HepG2 (cell line): ENCODE measurements at regions not wholly inside any gene's neighbourhood (a gene's known extent, or its start where the extent isn't known, plus 50 kb on each side); places are given as distances from the start of the nearest gene placed in this dataset.

ENCODE experiments used
- ATAC-seq: fragments of 200-7000 bp; cut with Tn5 transposase; 3 replicates; pipeline ENCODE4 v1.9.1; 2020; ENCODE audit warnings: mild to moderate bottlenecking, moderate library complexity
- BruUV-seq: library from RNA; stranded (reverse); fragments of 400-500 nt; replicated peaks from 2 replicates; lab custom pipeline; 2021; lab: Mats Ljungman, UMichigan
- CTCF ChIA-PET: fragments of 300-600 bp; formaldehyde crosslinking; extraction: SDS; loops from one replicate; lab custom pipeline; 2021; ENCODE audit warnings: low total read pairs, inconsistent platforms, low intra/inter-chr PET ratio; lab: Yijun Ruan, JAX
- POLR2A ChIA-PET: fragments of 350-600 bp; sonication (Branson Sonifier 250); formaldehyde crosslinking; loops from one replicate; lab custom pipeline; 2020; ENCODE audit warnings: antibody characterized with exemption, inconsistent platforms; lab: Yijun Ruan, JAX
- DNase-seq: peaks from one replicate; pipeline ENCODE4 v3.0.0-alpha.2; 2015; ENCODE audit warnings: low spot score
- FAIRE-seq: peaks from 3 replicates; lab custom pipeline; 2011; peaks lifted over from hg19 to GRCh38; lab: Jason Lieb, UNC
- H2AFZ ChIP-seq: one replicate; pipeline ENCODE4 v1.6.1; 2011; ENCODE audit warnings: low read length, inconsistent platforms
- H3K27ac ChIP-seq: fragments of 300-600 bp; 3 replicates; pipeline ENCODE4 v1.8.0; 2011; ENCODE audit warnings: mixed run types, mild to moderate bottlenecking, mixed read lengths, low read length, inconsistent platforms; ENCODE audit not compliant: insufficient read depth; ENCODE audit errors: extremely low read length
- H3K27me3 ChIP-seq, 2 experiments: fragments of 200-600 bp in 1 of 2; 2 replicates in 1 of 2; 3 replicates in 1 of 2; pipeline versions ENCODE4 v1.6.0 to v1.8.0; 2011; ENCODE audit warnings: low read length in 2 of 2, mild to moderate bottlenecking in 2 of 2, moderate library complexity in 2 of 2, inconsistent platforms in 1 of 2; ENCODE audit not compliant: insufficient read depth in 2 of 2, control insufficient read depth in 1 of 2
- H3K36me3 ChIP-seq, 2 experiments: fragments of 200-600 bp in 1 of 2; replicated peaks in 1 of 2; 2 replicates in 1 of 2; 3 replicates in 1 of 2; pipeline versions ENCODE4 v1.5.1 to v1.8.0; 2011; ENCODE audit warnings: low read length in 2 of 2, inconsistent platforms in 1 of 2; ENCODE audit not compliant: insufficient read depth in 2 of 2, control insufficient read depth in 1 of 2
- H3K4me1 ChIP-seq: 2 replicates; pipeline ENCODE4 v1.5.1; 2012; ENCODE audit warnings: low read length, inconsistent platforms; ENCODE audit not compliant: insufficient read depth
- H3K4me2 ChIP-seq: 2 replicates; pipeline ENCODE4 v1.6.0; 2011; ENCODE audit warnings: low read depth, low read length, inconsistent platforms
- H3K4me3 ChIP-seq, 3 experiments: fragments of 200-600 bp in 1 of 3; sonication (generic), shearing (Covaris generic) in 1 of 3; replicated peaks in 1 of 3; 2 replicates each; pipeline ENCODE4 v1.5.1; 2011 to 2016; ENCODE audit warnings: low read length in 3 of 3, inconsistent platforms in 2 of 3, low read depth in 2 of 3, mild to moderate bottlenecking in 2 of 3, control low read depth in 1 of 3, mixed read lengths in 1 of 3; ENCODE audit not compliant: insufficient read depth in 1 of 3
- H3K79me2 ChIP-seq: one replicate; pipeline ENCODE4 v1.6.1; 2011; ENCODE audit warnings: low read length, inconsistent platforms; ENCODE audit not compliant: insufficient read depth
- H3K9ac ChIP-seq: 2 replicates; pipeline ENCODE4 v1.6.0; 2011; ENCODE audit warnings: mild to moderate bottlenecking, low read depth, low read length, inconsistent platforms; ENCODE audit not compliant: insufficient read depth
- H3K9me3 ChIP-seq: 2 replicates; pipeline ENCODE4 v1.5.1; 2012; ENCODE audit warnings: mild to moderate bottlenecking, low read length
- H4K20me1 ChIP-seq: 2 replicates; pipeline ENCODE4 v1.6.0; 2011; ENCODE audit warnings: inconsistent platforms, mild to moderate bottlenecking, low read length, moderate library complexity; ENCODE audit not compliant: insufficient read depth
- ATF7 ChIP-seq, 2 experiments: fragments of 450-650 bp in 1 of 2; sonication (generic) in 1 of 2; formaldehyde crosslinking in 1 of 2; IDR thresholded peaks; 2 replicates each; pipeline versions ENCODE4 v1.4.0 to v1.6.1; 2016 to 2020; ENCODE audit warnings: antibody characterized with exemption in 1 of 2, mild to moderate bottlenecking in 1 of 2, missing genetic modification reagents in 1 of 2
- KDM3A ChIP-seq: IDR thresholded peaks from 2 replicates; pipeline ENCODE4 v1.6.1; 2018; ENCODE audit warnings: low read depth, missing compliant biosample characterization
- MBD4 ChIP-seq: IDR thresholded peaks from 2 replicates; pipeline ENCODE4 v1.6.1; 2012; ENCODE audit warnings: low read length, inconsistent platforms, borderline replicate concordance
- NFE2L2 ChIP-seq: fragments of 150-350 bp; IDR thresholded peaks from 2 replicates; pipeline ENCODE4 v1.6.1; 2014; ENCODE audit warnings: low read length
- U2AF2 ChIP-seq: fragments of 200-400 bp; formaldehyde crosslinking; IDR thresholded peaks from 2 replicates; pipeline ENCODE4 v1.6.1; 2017; ENCODE audit warnings: low read depth, mild to moderate bottlenecking, low read length
- ZNF256 ChIP-seq: sonication (generic); formaldehyde crosslinking; conservative IDR thresholded peaks from 2 replicates; pipeline ENCODE4 v1.4.0; 2020; ENCODE audit warnings: missing genetic modification reagents
- ZNF329 ChIP-seq: sonication (generic); formaldehyde crosslinking; IDR thresholded peaks from 2 replicates; pipeline ENCODE4 v1.9.0; 2021; ENCODE audit warnings: low read depth, mild to moderate bottlenecking, missing genetic modification reagents
- ZNF687 ChIP-seq: sonication (generic); formaldehyde crosslinking; IDR thresholded peaks from 2 replicates; pipeline ENCODE4 v1.5.1; 2020; ENCODE audit warnings: mild to moderate bottlenecking, missing genetic modification reagents, moderate library complexity
- WGBS: methylation state at CpG from one replicate; pipeline ENCODE4 v1.1.6; 2017; ENCODE audit warnings: low lambda C conversion rate; 5-methylcytosine and 5-hydroxymethylcytosine counted together
- in situ Hi-C: cut with HindIII; loops from 2 replicates; pipeline ENCODE4 v1.10.0; 2017; ENCODE audit warnings: low pct_unique_long_range_greater_than_20kb; ENCODE audit not compliant: extremely low pct_ligation_motif_present
- intact Hi-C: fragments of 100-400 bp; cut with micrococcal nuclease; formaldehyde crosslinking; loops from one replicate; pipeline ENCODE4 v1.10.0; 2022; ENCODE audit not compliant: unreplicated experiment

GRCh38 chr13:29693275-29693945 is 97.9 kb upstream of the SLC7A1 start:
- 19% methylated on average over 8 of the region's 13 CpGs for WGBS
- no peak overlapping the region for H3K9ac ChIP-seq
- TF ChIP-seq ZNF256 (CRISPR knock-in tag) (no peak), ZNF687 (CRISPR knock-in tag) (no peak), ATF7 (IDR thresholded peaks at IDR 0.05) (no peak), ATF7 (CRISPR knock-in tag; IDR thresholded peaks at IDR 0.05) (no peak), NFE2L2 (no peak), MBD4 (no peak), ZNF329 (CRISPR knock-in tag) (no peak), U2AF2 (no peak), KDM3A (CRISPR knock-in tag) (no peak)
- H3K4me2 ChIP-seq = no peak overlapping the region
- peaks cover 0 to 4% of the 10 kb centered on the region in 2 experiments; a peak in 2 of 5 replicates for H3K27me3 ChIP-seq
- H3K36me3 ChIP-seq = no peaks in the 10 kb centered on the region
- no peaks in the 10 kb centered on the region for H3K79me2 ChIP-seq
- BruUV-seq = no TSS peak
- in situ Hi-C loops (no loop called here), intact Hi-C loops (no loop called here)
- no peak overlapping the region for H3K4me3 ChIP-seq
- no peak overlapping the region for H2AFZ ChIP-seq
- H3K4me1 ChIP-seq = no peaks in the 10 kb centered on the region
- DNase-seq = no peak
- ChIA-PET CTCF (no interaction called here), POLR2A (no interaction called here)
- no peak for ATAC-seq
- H3K9me3 ChIP-seq = no peaks in the 10 kb centered on the region
- no peak for FAIRE-seq
- H3K27ac ChIP-seq = no peak overlapping the region
- H4K20me1 ChIP-seq = no peaks in the 10 kb centered on the region
